Lower leg skin (tissue), 4 donors: ENCODE measurements at regions not wholly inside any gene's neighbourhood (a gene's known extent, or its start where the extent isn't known, plus 50 kb on each side); places are given as distances from the start of the nearest gene placed in this dataset.

ENCODE experiments used
- DNase-seq, 2 donors: peaks; one replicate each; pipeline ENCODE4 v3.0.0-alpha.2; 2019; ENCODE audit warnings: low spot score in 2 of 2
- H3K4me3 ChIP-seq: fragments of 200-600 bp; sonication (generic); 2 replicates; pipeline ENCODE4 v1.5.1; 2017; ENCODE audit warnings: mild to moderate bottlenecking, low read depth; ENCODE audit not compliant: poor library complexity, severe bottlenecking
- CTCF ChIP-seq, 3 donors: fragments of 450-650 bp; IDR thresholded peaks; one replicate each; pipeline ENCODE4 v1.5.1; 2016; ENCODE audit warnings: antibody characterized with exemption in 3 of 3, mild to moderate bottlenecking in 3 of 3, moderate library complexity in 2 of 3
- POLR2A ChIP-seq, 2 donors: fragments of 450-650 bp; IDR thresholded peaks; one replicate each; pipeline ENCODE4 v1.6.1; 2016 to 2017; ENCODE audit warnings: antibody characterized with exemption in 2 of 2, mild to moderate bottlenecking in 1 of 2, moderate library complexity in 1 of 2
- WGBS, 2 donors: methylation state at CpG; one replicate each; pipeline ENCODE4 v1.1.5; 2018; 5-methylcytosine and 5-hydroxymethylcytosine counted together
- intact Hi-C: fragments of 100-400 bp; cut with DNase I; formaldehyde crosslinking; loops from one replicate; pipeline ENCODE4 v1.15.0; 2023; ENCODE audit warnings: low total_unique reads

GRCh38 chr1:40926441-40926840 is 53.1 kb upstream of the CTPS1 start:
- WGBS, 2 donors, result 65 to 69% methylated on average over 6 of the region's 6 CpGs
- DNase-seq, result no peak
- intact Hi-C loops, result no loop called here
- TF ChIP-seq POLR2A (IDR thresholded peaks at IDR 0.05) (no peak), CTCF (IDR thresholded peaks at IDR 0.05) (no peak)
- no peak overlapping the region for H3K4me3 ChIP-seq

- intact Hi-C loops, result no loop called here
- TF ChIP-seq CTCF (IDR thresholded peaks at IDR 0.05) (no peak), POLR2A (IDR thresholded peaks at IDR 0.05) (no peak)
- 93 to 96% methylated on average over 4 of the region's 4 CpGs for WGBS, 2 donors
- H3K4me3 ChIP-seq, result no peak overlapping the region
- DNase-seq, result no peak
These were observed 51.7 kb upstream of the CTPS1 start for GRCh38 chr1:40927781-40928180.

- WGBS, 2 donors, result 98 to 100% methylated on average over 2 of the region's 2 CpGs
- no peak for TF ChIP-seq POLR2A (IDR thresholded peaks at IDR 0.05)
- no peak for TF ChIP-seq CTCF (IDR thresholded peaks at IDR 0.05)
- intact Hi-C loops, result no loop called here
- no peak overlapping the region for H3K4me3 ChIP-seq
- no peak for DNase-seq
These were observed 50.8 kb upstream of the CTPS1 start for GRCh38 chr1:40928699-40929098.

GRCh38 chr1:40929155-40929554 is 50.3 kb upstream of the CTPS1 start:
- no peak overlapping the region for H3K4me3 ChIP-seq
- 90 to 93% methylated on average over 1 of the region's 1 CpG for WGBS, 2 donors
- intact Hi-C loops, result no loop called here
- TF ChIP-seq CTCF (IDR thresholded peaks at IDR 0.05) (no peak), POLR2A (IDR thresholded peaks at IDR 0.05) (no peak)
- DNase-seq, result no peak
